HG03025 (cell line): ENCODE measurements at regions not wholly inside any gene's neighbourhood (a gene's known extent, or its start where the extent isn't known, plus 50 kb on each side); places are given as distances from the start of the nearest gene placed in this dataset.

Source experiments
- ATAC-seq: cut with Tn5 transposase; IDR thresholded peaks from one replicate; pipeline ENCODE4 v1.9.1; 2021; ENCODE audit warnings: mild to moderate bottlenecking, moderate library complexity; ENCODE audit not compliant: unreplicated experiment, low FRiP score

DNA sequence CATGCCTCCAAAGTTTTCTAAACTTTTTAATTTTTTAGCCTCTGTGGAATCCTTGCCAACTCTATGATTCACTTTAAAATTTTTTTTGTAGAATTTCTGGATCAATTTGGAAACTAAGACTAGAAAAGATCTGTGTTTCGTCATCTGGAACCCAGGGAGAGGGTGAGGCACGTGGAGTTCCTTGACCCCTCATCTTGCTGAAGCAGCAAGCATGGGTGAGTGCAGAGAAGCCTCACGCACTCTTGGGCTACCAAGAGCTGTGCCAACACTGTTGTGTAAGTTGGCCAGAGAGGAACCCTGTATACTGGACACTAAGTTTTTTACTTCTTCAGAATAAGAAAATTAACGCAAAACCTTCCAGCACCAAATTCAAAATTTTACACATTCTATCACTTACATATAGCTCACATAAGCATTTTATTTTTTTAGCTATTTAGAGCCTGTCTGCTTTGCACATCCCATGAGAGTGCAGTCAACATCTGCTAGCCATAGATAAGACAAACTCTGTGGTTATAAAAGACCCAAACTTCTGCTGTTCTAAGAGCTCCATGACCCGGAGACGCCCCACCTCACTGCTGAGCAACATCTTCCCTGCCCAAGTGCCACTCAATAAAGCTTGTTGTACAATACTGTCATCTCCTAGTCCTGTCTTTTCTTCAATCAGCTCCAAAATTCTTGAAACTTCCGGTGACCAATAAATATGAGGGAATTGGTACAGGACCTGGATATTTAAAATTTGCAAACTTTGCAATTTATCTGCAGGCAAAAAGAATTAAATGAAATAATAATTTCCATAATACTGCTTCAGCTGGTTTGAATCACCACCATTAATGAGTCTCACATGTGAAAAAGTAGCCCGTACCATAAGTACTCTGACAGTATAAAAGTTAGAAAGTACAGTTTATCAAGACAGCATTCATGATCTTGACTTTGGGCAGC, 69.7 kb upstream of the ADCY2 start:
- ATAC-seq = no peak

DNA sequence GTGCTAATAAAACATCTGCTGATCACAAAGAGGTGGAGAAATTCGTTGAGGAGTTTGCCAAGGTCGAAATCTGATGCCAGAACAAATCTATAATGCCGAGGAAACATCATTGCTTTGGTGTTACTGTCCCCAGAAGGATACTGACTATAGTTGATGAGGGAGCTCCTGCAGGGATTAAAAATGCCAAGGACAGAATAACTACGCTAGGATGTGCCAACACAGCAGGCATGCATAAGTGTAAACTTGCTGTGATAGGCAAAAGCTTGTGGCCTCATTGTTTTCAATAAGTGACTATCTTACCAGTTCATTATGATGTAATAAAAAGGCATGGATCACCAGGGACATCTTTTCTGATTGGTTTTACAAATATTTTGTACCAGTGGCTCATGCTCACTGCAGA, 66.8 kb upstream of the ADCY2 start:
- no peak for ATAC-seq

DNA sequence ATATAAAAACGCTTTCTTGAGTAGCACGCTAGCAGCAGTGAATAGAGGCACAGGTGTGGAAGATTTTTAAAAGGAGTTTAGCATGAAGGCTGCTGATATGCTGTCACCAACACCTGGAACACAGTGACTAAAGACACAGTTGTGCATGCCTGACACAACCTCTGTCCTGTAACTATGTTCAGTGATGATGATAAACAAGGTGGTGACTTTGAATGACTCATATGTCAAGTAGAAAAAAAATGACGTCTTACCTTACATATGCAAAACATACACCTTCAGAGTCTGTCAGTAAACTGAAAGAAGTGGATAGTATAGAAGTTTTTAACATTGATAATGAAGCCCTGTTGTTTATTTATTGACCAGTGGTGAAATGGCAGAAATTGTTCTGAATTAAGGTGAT, 66.2 kb upstream of the ADCY2 start:
- ATAC-seq = no peak

DNA sequence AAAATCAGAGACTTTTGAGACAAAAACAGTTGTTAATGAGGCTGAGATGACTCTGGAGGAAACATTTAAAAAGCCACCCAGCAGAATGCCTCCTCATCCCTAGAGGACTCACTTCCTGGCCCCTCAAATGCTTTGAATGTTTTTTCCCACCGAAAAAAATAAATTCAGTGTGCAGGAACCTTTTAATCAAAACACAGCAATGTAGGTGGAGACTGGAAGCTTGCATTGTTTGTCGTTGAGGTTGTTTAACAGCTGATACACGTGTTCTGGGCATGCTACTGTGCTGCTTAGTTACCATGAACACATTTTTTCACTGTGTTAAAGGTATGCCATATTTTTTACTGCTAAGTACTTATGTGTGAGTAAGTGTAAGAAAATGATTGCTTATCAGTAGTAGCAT, 65.7 kb upstream of the ADCY2 start:
- no peak for ATAC-seq

DNA sequence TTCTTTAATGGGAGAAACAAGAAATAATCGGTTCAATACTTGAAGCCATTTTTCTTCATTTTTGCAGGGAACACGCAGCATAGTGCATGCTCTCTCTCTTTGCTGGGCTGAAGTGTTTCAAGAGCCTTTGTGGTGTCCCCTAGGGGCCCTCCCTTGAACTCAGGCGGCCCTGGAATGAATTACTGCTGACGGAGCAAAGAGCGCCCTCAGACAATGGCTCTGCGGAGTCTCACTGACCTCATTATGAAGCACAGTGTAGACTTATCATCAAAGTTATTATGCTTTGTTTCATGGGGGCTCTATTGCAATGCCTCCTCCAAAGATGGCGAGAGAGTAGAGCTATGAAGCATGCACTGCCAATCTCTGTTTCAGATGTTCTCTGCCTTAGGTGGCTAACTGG, 64.8 kb upstream of the ADCY2 start:
- no peak for ATAC-seq
